ENCODE measurements at regions not wholly inside any gene's neighbourhood (a gene's known extent, or its start where the extent isn't known, plus 50 kb on each side); places are given as distances from the start of the nearest gene placed in this dataset.

- Histone ChIP-seq H4K20me1 (ENCODE audit: insufficient read depth, low read length) (no peaks in the 10 kb centered on the region), H3K9me3 (replicated peaks in 1 of 2; ENCODE audit: control insufficient read depth in 1 of 2, insufficient read depth in 1 of 2, low read length in 2 of 2) (no peaks in the 10 kb centered on the region), H3K4me1 (ENCODE audit: control insufficient read depth in 1 of 2, insufficient read depth in 2 of 2, low read length in 2 of 2) (no peaks in the 10 kb centered on the region), H3K4me2 (replicated peaks; ENCODE audit: extremely low read depth, low read length, poor library complexity, severe bottlenecking) (no peak overlapping the region), H3K27ac (ENCODE audit: low read depth in 1 of 2, low read length in 2 of 2) (no peak overlapping the region), H3K9ac (ENCODE audit: insufficient read depth, low read length, poor library complexity, severe bottlenecking) (no peak overlapping the region), H2AFZ (ENCODE audit: insufficient read depth, low read depth, low read length, poor library complexity, severe bottlenecking) (no peak overlapping the region), H3K36me3 (replicated peaks in 1 of 2; ENCODE audit: control insufficient read depth in 1 of 2, insufficient read depth in 2 of 2, low read length in 2 of 2) (no peaks in the 10 kb centered on the region), H3K4me3 (replicated peaks in 1 of 3; ENCODE audit: low read depth in 2 of 3, low read length in 3 of 3) (no peak overlapping the region), H3K79me2 (ENCODE audit: insufficient read depth, low read length) (no peaks in the 10 kb centered on the region), H3K27me3 (ENCODE audit: control insufficient read depth in 2 of 2, insufficient read depth in 2 of 2, low read length in 2 of 2) (no peaks in the 10 kb centered on the region)
- Mint-ChIP-seq H3K27me3 (ENCODE audit: low read depth in 3 of 3) (peaks cover 0 to 1% (median 0%) of the 10 kb centered on the region in 3 donors), H3K4me1 (peaks cover 5% of the 10 kb centered on the region), H3K4me3 (no peak overlapping the region), H3K36me3 (no peaks in the 10 kb centered on the region), H3K9me3 (no peaks in the 10 kb centered on the region), H3K27ac (no peak overlapping the region)
- DNase-seq = no peak
- TF ChIP-seq CTCF (IDR thresholded peaks at IDR 0.05) = no peak
- WGBS (ENCODE audit: insufficient coverage) = 100% methylated on average over 2 of the region's 3 CpGs
- intact Hi-C loops (cut with micrococcal nuclease) = no loop called here
Measured at GRCh38 chr4:159024828-159025227, 78.1 kb upstream of the RAPGEF2 start.

DNA sequence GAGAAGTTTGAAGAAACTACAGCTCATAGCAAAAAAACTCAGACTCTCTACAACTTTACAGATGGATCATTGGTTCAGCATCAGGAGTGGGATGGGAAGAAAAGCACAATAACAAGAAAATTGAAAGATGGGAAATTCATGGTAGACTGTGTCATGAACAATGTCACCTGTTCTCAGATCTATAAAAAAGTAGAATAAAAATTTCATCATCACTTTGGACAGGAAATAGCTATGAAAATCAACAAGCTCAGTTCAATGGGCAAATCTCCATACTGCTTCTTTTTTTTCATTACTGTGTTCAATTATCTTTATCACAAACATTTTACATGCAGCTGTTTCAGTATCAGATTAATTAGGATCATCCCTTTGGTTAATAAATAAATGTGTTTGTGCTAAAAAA lies 76.5 kb upstream of the RAPGEF2 start:
- no peaks in the 10 kb centered on the region for H3K36me3 Mint-ChIP-seq
- Histone ChIP-seq H3K27ac (ENCODE audit: low read depth in 1 of 2, low read length in 2 of 2) (no peak overlapping the region), H3K4me3 (replicated peaks in 1 of 3; ENCODE audit: low read depth in 2 of 3, low read length in 3 of 3) (no peak overlapping the region), H3K27me3 (ENCODE audit: control insufficient read depth in 2 of 2, insufficient read depth in 2 of 2, low read length in 2 of 2) (no peaks in the 10 kb centered on the region), H3K4me2 (replicated peaks; ENCODE audit: extremely low read depth, low read length, poor library complexity, severe bottlenecking) (no peak overlapping the region), H3K9ac (ENCODE audit: insufficient read depth, low read length, poor library complexity, severe bottlenecking) (no peak overlapping the region), H3K9me3 (replicated peaks in 1 of 2; ENCODE audit: control insufficient read depth in 1 of 2, insufficient read depth in 1 of 2, low read length in 2 of 2) (no peaks in the 10 kb centered on the region), H3K79me2 (ENCODE audit: insufficient read depth, low read length) (no peaks in the 10 kb centered on the region), H2AFZ (ENCODE audit: insufficient read depth, low read depth, low read length, poor library complexity, severe bottlenecking) (peak overlapping the region; percentile 2), H3K4me1 (ENCODE audit: control insufficient read depth in 1 of 2, insufficient read depth in 2 of 2, low read length in 2 of 2) (no peaks in the 10 kb centered on the region), H3K36me3 (replicated peaks in 1 of 2; ENCODE audit: control insufficient read depth in 1 of 2, insufficient read depth in 2 of 2, low read length in 2 of 2) (no peaks in the 10 kb centered on the region), H4K20me1 (ENCODE audit: insufficient read depth, low read length) (no peaks in the 10 kb centered on the region)
- no peak overlapping the region for H3K4me3 Mint-ChIP-seq
- no peaks in the 10 kb centered on the region for H3K9me3 Mint-ChIP-seq
- intact Hi-C loops (cut with micrococcal nuclease) = no loop called here
- H3K4me1 Mint-ChIP-seq = peaks cover 5% of the 10 kb centered on the region
- DNase-seq = no peak
- TF ChIP-seq CTCF (IDR thresholded peaks at IDR 0.05) = no peak
- no peaks in the 10 kb centered on the region for H3K27me3 Mint-ChIP-seq (ENCODE audit: low read depth in 3 of 3)
- no peak overlapping the region for H3K27ac Mint-ChIP-seq
